Mesenchymal stem cell (in vitro differentiated cells and primary cell): ENCODE measurements at regions not wholly inside any gene's neighbourhood (a gene's known extent, or its start where the extent isn't known, plus 50 kb on each side); places are given as distances from the start of the nearest gene placed in this dataset.
"Not testable (repeated sequence)": the region's sequence is repeated elsewhere in the genome, so short reads cannot be mapped to it uniquely, and the experiment has no call there.

ENCODE experiments used
- DNase-seq: peaks from one replicate; pipeline ENCODE4 v3.0.0-alpha.2; 2013
- H2AFZ ChIP-seq: one replicate; pipeline ENCODE4 v1.6.1; 2013; ENCODE audit warnings: low read depth, mild to moderate bottlenecking, control low read depth, inconsistent platforms, low read length, moderate library complexity
- H2AK5ac ChIP-seq: 2 replicates; pipeline ENCODE4 v1.6.1; 2013; ENCODE audit warnings: low read length, moderate library complexity, mild to moderate bottlenecking, inconsistent platforms; ENCODE audit not compliant: severe bottlenecking
- H2BK120ac ChIP-seq: one replicate; pipeline ENCODE4 v1.6.1; 2013; ENCODE audit warnings: low read depth, mild to moderate bottlenecking, inconsistent platforms, low read length, moderate library complexity
- H2BK12ac ChIP-seq, 2 experiments: one replicate each; pipeline ENCODE4 v1.6.1; 2013; ENCODE audit warnings: inconsistent platforms in 2 of 2, low read length in 2 of 2, mild to moderate bottlenecking in 2 of 2, moderate library complexity in 2 of 2, control low read depth in 1 of 2
- H2BK15ac ChIP-seq: one replicate; pipeline ENCODE4 v1.6.1; 2013; ENCODE audit warnings: mild to moderate bottlenecking, low read depth, inconsistent platforms; ENCODE audit not compliant: poor library complexity, severe bottlenecking
- H2BK5ac ChIP-seq: 2 replicates; pipeline ENCODE4 v1.6.1; 2013; ENCODE audit warnings: low read depth, mild to moderate bottlenecking, low read length, control low read depth, inconsistent platforms; ENCODE audit not compliant: poor library complexity, severe bottlenecking
- H3K14ac ChIP-seq, 2 experiments: one replicate each; pipeline ENCODE4 v1.6.1; 2013; ENCODE audit warnings: inconsistent platforms in 2 of 2, low read length in 2 of 2, control low read depth in 1 of 2, mild to moderate bottlenecking in 1 of 2, moderate library complexity in 1 of 2
- H3K18ac ChIP-seq, 2 experiments: one replicate each; pipeline ENCODE4 v1.6.1; 2013; ENCODE audit warnings: inconsistent platforms in 2 of 2, low read length in 2 of 2, control low read depth in 1 of 2, low read depth in 1 of 2, mild to moderate bottlenecking in 1 of 2
- H3K23ac ChIP-seq, 2 experiments: one replicate each; pipeline ENCODE4 v1.6.1; 2013; ENCODE audit warnings: inconsistent platforms in 2 of 2, low read length in 2 of 2, mild to moderate bottlenecking in 2 of 2, moderate library complexity in 2 of 2, control low read depth in 1 of 2
- H3K27ac ChIP-seq: 2 replicates; pipeline ENCODE4 v1.5.1; 2013; ENCODE audit warnings: mild to moderate bottlenecking, moderate library complexity, low read length, control low read depth, inconsistent platforms; ENCODE audit not compliant: poor library complexity, severe bottlenecking
- H3K27me3 ChIP-seq, 2 experiments: 2 replicates each; pipeline versions ENCODE4 v1.6.1 to v1.7.0; 2013; ENCODE audit warnings: low read length in 2 of 2, mild to moderate bottlenecking in 2 of 2, moderate library complexity in 2 of 2, control low read depth in 1 of 2, inconsistent platforms in 1 of 2; ENCODE audit not compliant: control insufficient read depth in 1 of 2, insufficient read depth in 1 of 2
- H3K36me3 ChIP-seq, 2 experiments: 2 replicates each; pipeline versions ENCODE4 v1.6.1 to v1.7.0; 2013; ENCODE audit warnings: low read length in 2 of 2, control low read depth in 1 of 2, inconsistent platforms in 1 of 2, low read depth in 1 of 2, mild to moderate bottlenecking in 1 of 2; ENCODE audit not compliant: insufficient read depth in 2 of 2, control insufficient read depth in 1 of 2
- H3K4ac ChIP-seq, 2 experiments: one replicate each; pipeline ENCODE4 v1.6.1; 2013; ENCODE audit warnings: inconsistent platforms in 2 of 2, low read length in 2 of 2, mild to moderate bottlenecking in 2 of 2, moderate library complexity in 2 of 2, control low read depth in 1 of 2, low read depth in 1 of 2
- H3K4me1 ChIP-seq: 2 replicates; pipeline ENCODE4 v1.6.1; 2013; ENCODE audit warnings: low read depth, low read length, control low read depth; ENCODE audit not compliant: control insufficient read depth, insufficient read depth
- H3K4me2 ChIP-seq: 2 replicates; pipeline ENCODE4 v1.6.1; 2013; ENCODE audit warnings: low read length, mild to moderate bottlenecking, inconsistent platforms; ENCODE audit not compliant: poor library complexity, severe bottlenecking
- H3K4me3 ChIP-seq, 2 experiments: 2 replicates each; pipeline versions ENCODE4 v1.5.1 to v1.7.0; 2013; ENCODE audit warnings: low read length in 2 of 2, mild to moderate bottlenecking in 2 of 2, control low read depth in 1 of 2, low read depth in 1 of 2; ENCODE audit not compliant: insufficient read depth in 1 of 2
- H3K79me1 ChIP-seq: replicated peaks from 2 replicates; pipeline ENCODE4 v1.6.1; 2013; ENCODE audit warnings: mild to moderate bottlenecking, control low read depth, low read length, inconsistent platforms; ENCODE audit not compliant: poor library complexity, severe bottlenecking
- H3K9ac ChIP-seq: 2 replicates; pipeline ENCODE4 v1.7.0; 2013; ENCODE audit warnings: mild to moderate bottlenecking, low read length, moderate library complexity
- H3K9me3 ChIP-seq: 2 replicates; pipeline ENCODE4 v1.7.0; 2013; ENCODE audit warnings: mild to moderate bottlenecking, low read length; ENCODE audit not compliant: control insufficient read depth
- H4K8ac ChIP-seq: one replicate; pipeline ENCODE4 v1.6.1; 2013; ENCODE audit warnings: inconsistent platforms, mild to moderate bottlenecking, low read length, moderate library complexity
- H4K91ac ChIP-seq: one replicate; pipeline ENCODE4 v1.6.1; 2013; ENCODE audit warnings: mild to moderate bottlenecking, low read length, inconsistent platforms
- WGBS: methylation state at CpG from one replicate; pipeline ENCODE4 v1.1.7; 2013; ENCODE audit warnings: mixed read lengths; 5-methylcytosine and 5-hydroxymethylcytosine counted together

- Histone ChIP-seq H3K36me3 (no peaks in the 10 kb centered on the region), H2BK120ac (no peak overlapping the region), H4K8ac (no peak overlapping the region), H3K4me1 (no peaks in the 10 kb centered on the region), H2BK12ac (no peak overlapping the region), H2AK5ac (no peak overlapping the region), H3K4me2 (no peak overlapping the region), H2AFZ (no peak overlapping the region), H3K9ac (no peak overlapping the region), H3K23ac (no peak overlapping the region), H3K79me1 (no peaks in the 10 kb centered on the region), H3K4ac (no peak overlapping the region), H4K91ac (no peak overlapping the region), H2BK5ac (no peak overlapping the region), H3K27ac (no peak overlapping the region), H3K9me3 (no peaks in the 10 kb centered on the region), H3K14ac (no peak overlapping the region), H2BK15ac (no peak overlapping the region), H3K4me3 (no peak overlapping the region), H3K18ac (no peak overlapping the region), H3K27me3 (peaks cover 0 to 11% of the 10 kb centered on the region in 2 experiments)
- no peak for DNase-seq
- WGBS, result 64% methylated on average over 4 of the region's 4 CpGs
Observed at GRCh38 chr17:16888413-16889087, 83.4 kb downstream of the TNFRSF13B start.

GRCh38 chr17:16887523-16888095 lies 84.3 kb downstream of the TNFRSF13B start:
- Histone ChIP-seq H3K4me2 (no peak overlapping the region), H3K79me1 (no peaks in the 10 kb centered on the region), H3K23ac (no peak overlapping the region), H3K9ac (no peak overlapping the region), H3K4ac (no peak overlapping the region), H3K4me1 (no peaks in the 10 kb centered on the region), H2BK5ac (no peak overlapping the region), H3K18ac (no peak overlapping the region), H3K4me3 (no peak overlapping the region), H4K91ac (no peak overlapping the region), H2BK15ac (no peak overlapping the region), H3K27me3 (peaks cover 0 to 11% of the 10 kb centered on the region in 2 experiments), H3K27ac (no peak overlapping the region), H2AK5ac (no peak overlapping the region), H4K8ac (no peak overlapping the region), H3K14ac (no peak overlapping the region), H3K36me3 (no peaks in the 10 kb centered on the region), H2AFZ (no peak overlapping the region), H2BK12ac (no peak overlapping the region), H2BK120ac (no peak overlapping the region), H3K9me3 (no peaks in the 10 kb centered on the region)
- no peak for DNase-seq
- WGBS, result 74% methylated on average over 4 of the region's 4 CpGs

- no peak overlapping the region for H4K8ac ChIP-seq
- H2BK15ac ChIP-seq, result no peak overlapping the region
- no peaks in the 10 kb centered on the region for H3K36me3 ChIP-seq
- 60% methylated on average over 4 of the region's 4 CpGs for WGBS
- H2AK5ac ChIP-seq, result no peak overlapping the region
- H2BK120ac ChIP-seq, result no peak overlapping the region
- no peak overlapping the region for H3K4ac ChIP-seq
- H3K23ac ChIP-seq, result no peak overlapping the region
- no peak overlapping the region for H3K14ac ChIP-seq
- no peak for DNase-seq
- no peak overlapping the region for H3K9ac ChIP-seq
- no peak overlapping the region for H3K4me3 ChIP-seq
- H3K4me1 ChIP-seq, result no peaks in the 10 kb centered on the region
- H3K4me2 ChIP-seq, result no peak overlapping the region
- H4K91ac ChIP-seq, result no peak overlapping the region
- H3K27ac ChIP-seq, result no peak overlapping the region
- no peaks in the 10 kb centered on the region for H3K79me1 ChIP-seq
- H3K27me3 ChIP-seq, result peaks cover 5 to 11% of the 10 kb centered on the region in 2 experiments
- H2AFZ ChIP-seq, result no peak overlapping the region
- H3K9me3 ChIP-seq, result no peaks in the 10 kb centered on the region
- H2BK12ac ChIP-seq, result no peak overlapping the region
- H2BK5ac ChIP-seq, result no peak overlapping the region
- H3K18ac ChIP-seq, result no peak overlapping the region
Observed at GRCh38 chr17:16886655-16887322, 85.1 kb downstream of the TNFRSF13B start.

- H2BK15ac ChIP-seq, H3K4me3 ChIP-seq, H3K9ac ChIP-seq, H4K91ac ChIP-seq, H2AFZ ChIP-seq, H2BK5ac ChIP-seq, H3K14ac ChIP-seq, H2BK120ac ChIP-seq, DNase-seq, H3K18ac ChIP-seq, H3K4me2 ChIP-seq, H3K36me3 ChIP-seq, H2BK12ac ChIP-seq, H3K23ac ChIP-seq, H3K79me1 ChIP-seq, H3K4me1 ChIP-seq, H3K4ac ChIP-seq, H4K8ac ChIP-seq, H3K27ac ChIP-seq, H2AK5ac ChIP-seq, H3K9me3 ChIP-seq: not testable (repeated sequence)
- H3K27me3 ChIP-seq, result peaks cover 8 to 11% of the 10 kb centered on the region in 2 experiments
- WGBS, result 72% methylated on average over 3 of the region's 6 CpGs
Observed at GRCh38 chr17:16885204-16885603, 86.7 kb downstream of the TNFRSF13B start.
